HepG2 (cell line): ENCODE measurements at regions not wholly inside any gene's neighbourhood (a gene's known extent, or its start where the extent isn't known, plus 50 kb on each side); places are given as distances from the start of the nearest gene placed in this dataset.

Source experiments
- ATAC-seq: fragments of 200-7000 bp; cut with Tn5 transposase; 3 replicates; pipeline ENCODE4 v1.9.1; 2020; ENCODE audit warnings: mild to moderate bottlenecking, moderate library complexity
- BruUV-seq: library from RNA; stranded (reverse); fragments of 400-500 nt; replicated peaks from 2 replicates; lab custom pipeline; 2021; lab: Mats Ljungman, UMichigan
- CTCF ChIA-PET: fragments of 300-600 bp; formaldehyde crosslinking; extraction: SDS; loops from one replicate; lab custom pipeline; 2021; ENCODE audit warnings: low total read pairs, inconsistent platforms, low intra/inter-chr PET ratio; lab: Yijun Ruan, JAX
- POLR2A ChIA-PET: fragments of 350-600 bp; sonication (Branson Sonifier 250); formaldehyde crosslinking; loops from one replicate; lab custom pipeline; 2020; ENCODE audit warnings: antibody characterized with exemption, inconsistent platforms; lab: Yijun Ruan, JAX
- DNase-seq: peaks from one replicate; pipeline ENCODE4 v3.0.0-alpha.2; 2015; ENCODE audit warnings: low spot score
- FAIRE-seq: peaks from 3 replicates; lab custom pipeline; 2011; peaks lifted over from hg19 to GRCh38; lab: Jason Lieb, UNC
- H2AFZ ChIP-seq: one replicate; pipeline ENCODE4 v1.6.1; 2011; ENCODE audit warnings: low read length, inconsistent platforms
- H3K27ac ChIP-seq: fragments of 300-600 bp; 3 replicates; pipeline ENCODE4 v1.8.0; 2011; ENCODE audit warnings: mixed run types, mild to moderate bottlenecking, mixed read lengths, low read length, inconsistent platforms; ENCODE audit not compliant: insufficient read depth; ENCODE audit errors: extremely low read length
- H3K27me3 ChIP-seq, 2 experiments: fragments of 200-600 bp in 1 of 2; 2 replicates in 1 of 2; 3 replicates in 1 of 2; pipeline versions ENCODE4 v1.6.0 to v1.8.0; 2011; ENCODE audit warnings: low read length in 2 of 2, mild to moderate bottlenecking in 2 of 2, moderate library complexity in 2 of 2, inconsistent platforms in 1 of 2; ENCODE audit not compliant: insufficient read depth in 2 of 2, control insufficient read depth in 1 of 2
- H3K36me3 ChIP-seq, 2 experiments: fragments of 200-600 bp in 1 of 2; replicated peaks in 1 of 2; 2 replicates in 1 of 2; 3 replicates in 1 of 2; pipeline versions ENCODE4 v1.5.1 to v1.8.0; 2011; ENCODE audit warnings: low read length in 2 of 2, inconsistent platforms in 1 of 2; ENCODE audit not compliant: insufficient read depth in 2 of 2, control insufficient read depth in 1 of 2
- H3K4me1 ChIP-seq: 2 replicates; pipeline ENCODE4 v1.5.1; 2012; ENCODE audit warnings: low read length, inconsistent platforms; ENCODE audit not compliant: insufficient read depth
- H3K4me2 ChIP-seq: 2 replicates; pipeline ENCODE4 v1.6.0; 2011; ENCODE audit warnings: low read depth, low read length, inconsistent platforms
- H3K4me3 ChIP-seq, 3 experiments: fragments of 200-600 bp in 1 of 3; sonication (generic), shearing (Covaris generic) in 1 of 3; replicated peaks in 1 of 3; 2 replicates each; pipeline ENCODE4 v1.5.1; 2011 to 2016; ENCODE audit warnings: low read length in 3 of 3, inconsistent platforms in 2 of 3, low read depth in 2 of 3, mild to moderate bottlenecking in 2 of 3, control low read depth in 1 of 3, mixed read lengths in 1 of 3; ENCODE audit not compliant: insufficient read depth in 1 of 3
- H3K79me2 ChIP-seq: one replicate; pipeline ENCODE4 v1.6.1; 2011; ENCODE audit warnings: low read length, inconsistent platforms; ENCODE audit not compliant: insufficient read depth
- H3K9ac ChIP-seq: 2 replicates; pipeline ENCODE4 v1.6.0; 2011; ENCODE audit warnings: mild to moderate bottlenecking, low read depth, low read length, inconsistent platforms; ENCODE audit not compliant: insufficient read depth
- H3K9me3 ChIP-seq: 2 replicates; pipeline ENCODE4 v1.5.1; 2012; ENCODE audit warnings: mild to moderate bottlenecking, low read length
- H4K20me1 ChIP-seq: 2 replicates; pipeline ENCODE4 v1.6.0; 2011; ENCODE audit warnings: inconsistent platforms, mild to moderate bottlenecking, low read length, moderate library complexity; ENCODE audit not compliant: insufficient read depth
- EHMT2 ChIP-seq: fragments of 200-600 bp; sonication (generic); IDR thresholded peaks from 2 replicates; pipeline ENCODE4 v1.7.0; 2017; ENCODE audit warnings: antibody characterized with exemption, low read depth, low read length, borderline replicate concordance
- FOXJ3 ChIP-seq: sonication (generic); formaldehyde crosslinking; IDR thresholded peaks from 2 replicates; pipeline ENCODE4 v1.4.0; 2020; ENCODE audit warnings: missing genetic modification reagents, mild to moderate bottlenecking, borderline replicate concordance
- GTF3A ChIP-seq: sonication (generic); formaldehyde crosslinking; conservative IDR thresholded peaks from 2 replicates; pipeline ENCODE4 v1.4.0; 2020; ENCODE audit warnings: mild to moderate bottlenecking, missing genetic modification reagents
- KAT2B ChIP-seq: fragments of 150-350 bp; IDR thresholded peaks from 2 replicates; pipeline ENCODE4 v1.6.1; 2014; ENCODE audit warnings: low read depth, low read length, borderline replicate concordance
- KAT7 ChIP-seq: IDR thresholded peaks from 2 replicates; pipeline ENCODE4 v1.6.1; 2018; ENCODE audit warnings: borderline replicate concordance, missing compliant biosample characterization
- NAIF1 ChIP-seq: sonication (generic); formaldehyde crosslinking; IDR thresholded peaks from 2 replicates; pipeline ENCODE4 v1.5.0; 2020; ENCODE audit warnings: mild to moderate bottlenecking, missing genetic modification reagents, borderline replicate concordance
- NFYC ChIP-seq: IDR thresholded peaks from 2 replicates; pipeline ENCODE4 v1.6.1; 2016; ENCODE audit warnings: missing genetic modification reagents, missing compliant biosample characterization
- PLRG1 ChIP-seq: fragments of 450-650 bp; conservative IDR thresholded peaks from 2 replicates; pipeline ENCODE4 v1.6.1; 2016
- RFXANK ChIP-seq: IDR thresholded peaks from 2 replicates; pipeline ENCODE4 v1.6.1; 2016
- SIN3B ChIP-seq: fragments of 150-350 bp; IDR thresholded peaks from 2 replicates; pipeline ENCODE4 v1.6.1; 2014; ENCODE audit warnings: low read length
- SMAD3 ChIP-seq: sonication (generic); formaldehyde crosslinking; IDR thresholded peaks from 2 replicates; pipeline ENCODE4 v1.4.0; 2020; ENCODE audit warnings: missing genetic modification reagents
- ZNF20 ChIP-seq: sonication (generic); formaldehyde crosslinking; IDR thresholded peaks from 2 replicates; pipeline ENCODE4 v1.4.0; 2020; ENCODE audit warnings: mild to moderate bottlenecking, moderate library complexity, missing genetic modification reagents
- WGBS: methylation state at CpG from one replicate; pipeline ENCODE4 v1.1.6; 2017; ENCODE audit warnings: low lambda C conversion rate; 5-methylcytosine and 5-hydroxymethylcytosine counted together
- in situ Hi-C: cut with HindIII; loops from 2 replicates; pipeline ENCODE4 v1.10.0; 2017; ENCODE audit warnings: low pct_unique_long_range_greater_than_20kb; ENCODE audit not compliant: extremely low pct_ligation_motif_present
- intact Hi-C: fragments of 100-400 bp; cut with micrococcal nuclease; formaldehyde crosslinking; loops from one replicate; pipeline ENCODE4 v1.10.0; 2022; ENCODE audit not compliant: unreplicated experiment
- TF ChIP-seq, protein P1 (sequence below): sonication (generic); formaldehyde crosslinking; IDR thresholded peaks from 2 replicates; pipeline ENCODE4 v1.5.0; 2020; ENCODE audit warnings: mild to moderate bottlenecking, missing genetic modification reagents, borderline replicate concordance

DNA sequence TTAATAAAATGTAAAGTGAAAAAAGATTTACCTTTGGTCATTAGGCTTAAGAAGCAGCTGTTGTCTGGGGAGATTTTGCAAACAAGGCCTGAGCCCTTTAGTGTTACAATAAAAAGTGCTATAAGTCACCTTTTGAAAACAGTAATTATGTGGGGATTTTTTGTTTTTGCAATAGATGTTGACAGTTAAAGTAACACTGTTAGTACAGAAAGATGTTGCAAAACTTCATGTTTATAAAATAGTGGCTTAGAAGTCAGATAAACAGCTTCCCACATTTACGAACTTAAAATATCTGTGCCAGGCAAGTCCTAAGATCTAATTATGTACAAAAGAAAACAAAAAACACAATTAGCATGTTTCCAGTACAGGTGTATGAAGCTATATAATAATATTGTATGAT lies 138.0 kb upstream of the IRS2 start:
- BruUV-seq: no TSS peak
- no peaks in the 10 kb centered on the region for H3K4me1 ChIP-seq
- no peak overlapping the region for H3K4me2 ChIP-seq
- ChIA-PET POLR2A (no interaction called here), CTCF (no interaction called here)
- no peaks in the 10 kb centered on the region for H4K20me1 ChIP-seq
- TF ChIP-seq, protein P1, sequence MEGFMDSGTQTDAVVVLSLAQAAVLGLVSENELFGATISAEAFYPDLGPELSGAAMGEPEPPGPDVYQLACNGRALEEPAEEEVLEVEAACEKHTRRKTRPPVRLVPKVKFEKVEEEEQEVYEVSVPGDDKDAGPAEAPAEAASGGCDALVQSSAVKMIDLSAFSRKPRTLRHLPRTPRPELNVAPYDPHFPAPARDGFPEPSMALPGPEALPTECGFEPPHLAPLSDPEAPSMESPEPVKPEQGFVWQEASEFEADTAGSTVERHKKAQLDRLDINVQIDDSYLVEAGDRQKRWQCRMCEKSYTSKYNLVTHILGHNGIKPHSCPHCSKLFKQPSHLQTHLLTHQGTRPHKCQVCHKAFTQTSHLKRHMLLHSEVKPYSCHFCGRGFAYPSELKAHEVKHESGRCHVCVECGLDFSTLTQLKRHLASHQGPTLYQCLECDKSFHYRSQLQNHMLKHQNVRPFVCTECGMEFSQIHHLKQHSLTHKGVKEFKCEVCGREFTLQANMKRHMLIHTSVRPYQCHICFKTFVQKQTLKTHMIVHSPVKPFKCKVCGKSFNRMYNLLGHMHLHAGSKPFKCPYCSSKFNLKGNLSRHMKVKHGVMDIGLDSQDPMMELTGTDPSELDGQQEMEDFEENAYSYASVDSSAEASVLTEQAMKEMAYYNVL (CRISPR knock-in tag): no peak
- TF ChIP-seq EHMT2 (no peak), SIN3B (no peak), PLRG1 (no peak), GTF3A (CRISPR knock-in tag) (no peak), NAIF1 (CRISPR knock-in tag) (no peak)
- intact Hi-C loops (no loop called here), in situ Hi-C loops (no loop called here)
- WGBS: 15% methylated on average over 1 of the region's 1 CpG
- H3K27ac ChIP-seq: no peak overlapping the region
- H2AFZ ChIP-seq: no peak overlapping the region
- no peak for FAIRE-seq
- H3K36me3 ChIP-seq: no peaks in the 10 kb centered on the region
- H3K79me2 ChIP-seq: no peaks in the 10 kb centered on the region
- no peaks in the 10 kb centered on the region for H3K27me3 ChIP-seq
- ATAC-seq: no peak
- H3K9ac ChIP-seq: no peak overlapping the region
- H3K9me3 ChIP-seq: no peaks in the 10 kb centered on the region
- DNase-seq: no peak
- H3K4me3 ChIP-seq: no peak overlapping the region

DNA sequence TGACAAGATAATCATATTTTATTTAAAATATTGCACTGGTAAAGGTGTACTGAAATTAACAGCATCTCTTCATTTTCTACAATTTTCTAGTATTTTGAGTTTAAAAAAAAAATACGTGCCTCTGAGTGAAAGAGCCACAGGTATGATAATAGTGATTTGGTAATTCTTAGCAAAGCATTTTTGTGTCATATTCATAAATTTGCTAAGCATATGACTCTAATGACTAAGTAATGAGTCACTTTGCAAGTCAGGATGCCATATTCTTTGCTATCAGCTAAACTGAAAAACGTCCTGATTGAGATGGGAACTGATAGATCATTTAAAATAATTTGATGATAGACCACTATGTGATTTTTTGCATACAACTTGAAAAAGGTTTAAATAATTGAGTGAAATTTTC lies 136.1 kb upstream of the IRS2 start:
- Histone ChIP-seq H3K27me3 (no peaks in the 10 kb centered on the region), H3K4me3 (no peak overlapping the region), H3K4me2 (no peak overlapping the region), H3K36me3 (no peaks in the 10 kb centered on the region), H3K9ac (no peak overlapping the region), H3K79me2 (no peaks in the 10 kb centered on the region), H3K27ac (no peak overlapping the region), H3K4me1 (no peaks in the 10 kb centered on the region), H4K20me1 (no peaks in the 10 kb centered on the region), H2AFZ (no peak overlapping the region), H3K9me3 (no peaks in the 10 kb centered on the region)
- FAIRE-seq: no peak
- in situ Hi-C loops (no loop called here), intact Hi-C loops (no loop called here)
- POLR2A ChIA-PET: no interaction called here
- WGBS: 0% methylated on average over 2 of the region's 2 CpGs
- ATAC-seq: no peak
- CTCF ChIA-PET: no interaction called here
- no peak for DNase-seq
- BruUV-seq: no TSS peak
- TF ChIP-seq SMAD3 (CRISPR knock-in tag) (no peak), ZNF20 (CRISPR knock-in tag) (no peak), KAT7 (no peak), FOXJ3 (CRISPR knock-in tag) (no peak), NFYC (CRISPR knock-in tag) (no peak), RFXANK (CRISPR knock-in tag) (no peak), EHMT2 (no peak), KAT2B (no peak)
